Peyer's patch (tissue), 4 donors: ENCODE measurements at regions not wholly inside any gene's neighbourhood (a gene's known extent, or its start where the extent isn't known, plus 50 kb on each side); places are given as distances from the start of the nearest gene placed in this dataset.

Source experiments
- CTCF ChIP-seq, 6 experiments: fragments of 450-650 bp in 4 of 6; fragments of 200-600 bp in 2 of 6; sonication (generic) in 1 of 6; IDR thresholded peaks; one replicate each; pipeline ENCODE4 v1.5.1; 2017 to 2019; ENCODE audit warnings: antibody characterized with exemption in 6 of 6, mild to moderate bottlenecking in 3 of 6, moderate library complexity in 1 of 6
- POLR2A ChIP-seq, 2 donors: fragments of 450-650 bp; IDR thresholded peaks; one replicate each; pipeline ENCODE4 v1.5.1; 2017; ENCODE audit warnings: antibody characterized with exemption in 2 of 2, mild to moderate bottlenecking in 2 of 2, moderate library complexity in 2 of 2

- TF ChIP-seq POLR2A (IDR thresholded peaks at IDR 0.05) (no peak), CTCF (IDR thresholded peaks at IDR 0.05) (no peak)
These were observed 100.9 kb upstream of the MAP1B start for GRCh38 chr5:72006361-72006760.
